Transverse colon (tissue), 4 donors: ENCODE measurements at regions not wholly inside any gene's neighbourhood (a gene's known extent, or its start where the extent isn't known, plus 50 kb on each side); places are given as distances from the start of the nearest gene placed in this dataset.

Experiments used
- DNase-seq: peaks from one replicate; pipeline ENCODE4 v3.0.0-alpha.2; 2019
- H3K27ac ChIP-seq, 4 donors: fragments of 200-600 bp; sonication (generic); 2 replicates each; pipeline ENCODE4 v1.5.1; 2016 to 2018; ENCODE audit warnings: inconsistent platforms in 4 of 4
- H3K27me3 ChIP-seq: fragments of 200-600 bp; sonication (generic); 2 replicates; pipeline ENCODE4 v1.5.1; 2017; ENCODE audit warnings: inconsistent platforms
- H3K36me3 ChIP-seq, 4 donors: fragments of 200-600 bp; sonication (generic); 2 replicates each; pipeline ENCODE4 v1.5.1; 2017 to 2019; ENCODE audit warnings: inconsistent platforms in 4 of 4
- H3K4me1 ChIP-seq, 4 donors: fragments of 200-600 bp; sonication (generic); 2 replicates each; pipeline ENCODE4 v1.5.1; 2017 to 2020; ENCODE audit warnings: inconsistent platforms in 4 of 4
- H3K4me3 ChIP-seq, 4 donors: fragments of 200-600 bp; sonication (generic); 1 replicate in 1 of 4; 2 replicates in 3 of 4; pipeline versions ENCODE4 v1.5.1 to v1.6.1; 2017 to 2019; ENCODE audit warnings: inconsistent platforms in 4 of 4
- H3K9me3 ChIP-seq, 2 donors: fragments of 200-600 bp; sonication (generic); 2 replicates each; pipeline ENCODE4 v1.5.1; 2017 to 2019; ENCODE audit warnings: inconsistent platforms in 2 of 2
- EP300 ChIP-seq: sonication (generic); formaldehyde crosslinking; IDR thresholded peaks from one replicate; pipeline ENCODE4 v1.6.1; 2017; ENCODE audit warnings: antibody characterized with exemption, low read depth
- POLR2A ChIP-seq: fragments of 450-650 bp; IDR thresholded peaks from one replicate; pipeline ENCODE4 v1.6.1; 2016; ENCODE audit warnings: antibody characterized with exemption, mild to moderate bottlenecking, moderate library complexity
- POLR2AphosphoS5 ChIP-seq, 3 donors: sonication (generic); formaldehyde crosslinking; IDR thresholded peaks; one replicate each; pipeline ENCODE4 v1.6.1; 2016; ENCODE audit warnings: antibody characterized with exemption in 3 of 3
- WGBS, 2 donors: methylation state at CpG; one replicate each; pipeline ENCODE4 v1.1.5; 2018; ENCODE audit warnings: low coverage in 1 of 2; 5-methylcytosine and 5-hydroxymethylcytosine counted together
- in situ Hi-C, 4 donors: fragments of 200-750 bp; cut with MboI; loops; one replicate each; pipeline versions ENCODE4 v1.15.0 to v1.15.1; 2017; ENCODE audit warnings: low sequenced_read_pairs in 3 of 4, low pct_ligation_motif_present in 1 of 4, low pct_unique_long_range_greater_than_20kb in 1 of 4
- intact Hi-C: fragments of 100-400 bp; cut with DNase I; formaldehyde crosslinking; loops from one replicate; pipeline ENCODE4 v1.15.1; 2023; ENCODE audit warnings: low total_unique reads
- TF ChIP-seq, protein P1 (sequence below), 5 experiments: fragments of 200-600 bp in 3 of 5; fragments of 450-650 bp in 2 of 5; sonication (generic) in 3 of 5; IDR thresholded peaks; 1 replicate in 2 of 5; 2 replicates in 3 of 5; pipeline ENCODE4 v1.5.1; 2016 to 2017; ENCODE audit warnings: antibody characterized with exemption in 5 of 5, inconsistent platforms in 3 of 5, mild to moderate bottlenecking in 2 of 5, moderate library complexity in 1 of 5

DNA sequence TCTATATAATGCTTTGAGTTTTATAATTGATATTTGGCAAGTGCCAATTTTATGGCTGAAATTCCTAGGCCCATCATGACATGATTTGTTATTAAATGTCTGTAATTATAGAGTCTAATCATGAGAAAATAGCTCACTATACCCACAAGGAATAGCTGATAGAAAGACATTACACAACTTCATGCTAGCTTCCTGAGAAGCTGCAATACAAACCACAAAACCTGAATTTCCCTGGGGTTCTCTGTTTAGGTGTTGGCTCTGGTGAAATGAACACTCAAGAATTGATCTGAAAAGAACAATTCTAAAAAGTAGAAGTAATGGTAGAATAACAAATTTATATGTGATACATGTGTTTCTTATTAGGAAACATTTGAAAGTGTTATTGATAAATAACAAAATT lies 169.6 kb downstream of the GASK1B start:
- Histone ChIP-seq H3K36me3 (no peaks in the 10 kb centered on the region), H3K4me3 (no peak overlapping the region), H3K27ac (no peak overlapping the region), H3K4me1 (peaks cover 0 to 13% (median 3%) of the 10 kb centered on the region in 4 donors), H3K27me3 (no peaks in the 10 kb centered on the region), H3K9me3 (no peaks in the 10 kb centered on the region)
- intact Hi-C loops (no loop called here), in situ Hi-C loops (loop anchor here in 2 of 4 donors (10.0 to 25.0 kb wide), 2 partner anchors 162 to 634 kb away; no protein-coding TSS in a partner anchor)
- TF ChIP-seq EP300 (no peak), POLR2AphosphoS5 (IDR thresholded peaks at IDR 0.05) (no peak), POLR2A (no peak)
- TF ChIP-seq, protein P1, sequence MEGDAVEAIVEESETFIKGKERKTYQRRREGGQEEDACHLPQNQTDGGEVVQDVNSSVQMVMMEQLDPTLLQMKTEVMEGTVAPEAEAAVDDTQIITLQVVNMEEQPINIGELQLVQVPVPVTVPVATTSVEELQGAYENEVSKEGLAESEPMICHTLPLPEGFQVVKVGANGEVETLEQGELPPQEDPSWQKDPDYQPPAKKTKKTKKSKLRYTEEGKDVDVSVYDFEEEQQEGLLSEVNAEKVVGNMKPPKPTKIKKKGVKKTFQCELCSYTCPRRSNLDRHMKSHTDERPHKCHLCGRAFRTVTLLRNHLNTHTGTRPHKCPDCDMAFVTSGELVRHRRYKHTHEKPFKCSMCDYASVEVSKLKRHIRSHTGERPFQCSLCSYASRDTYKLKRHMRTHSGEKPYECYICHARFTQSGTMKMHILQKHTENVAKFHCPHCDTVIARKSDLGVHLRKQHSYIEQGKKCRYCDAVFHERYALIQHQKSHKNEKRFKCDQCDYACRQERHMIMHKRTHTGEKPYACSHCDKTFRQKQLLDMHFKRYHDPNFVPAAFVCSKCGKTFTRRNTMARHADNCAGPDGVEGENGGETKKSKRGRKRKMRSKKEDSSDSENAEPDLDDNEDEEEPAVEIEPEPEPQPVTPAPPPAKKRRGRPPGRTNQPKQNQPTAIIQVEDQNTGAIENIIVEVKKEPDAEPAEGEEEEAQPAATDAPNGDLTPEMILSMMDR (IDR thresholded peaks at IDR 0.05) = no peak
- no peak for DNase-seq

DNA sequence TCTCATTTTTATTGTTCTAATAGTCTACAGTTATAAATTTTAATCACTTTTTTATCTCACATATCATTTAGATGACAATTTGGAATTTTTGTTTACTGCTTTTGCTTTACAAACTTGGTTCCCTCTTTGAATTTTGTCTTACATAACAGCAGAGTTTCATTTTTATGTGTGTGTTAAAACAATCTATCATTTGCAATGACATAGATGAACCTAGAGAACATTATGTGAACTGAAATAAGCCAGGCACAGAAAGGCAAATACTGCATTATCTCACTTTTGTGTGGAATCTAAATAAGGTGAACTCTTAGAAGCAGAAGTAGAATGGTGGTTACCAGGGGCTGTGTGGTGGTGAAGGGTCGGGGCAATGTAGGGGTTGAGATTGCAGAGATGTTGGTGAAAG lies 170.7 kb downstream of the GASK1B start:
- no peaks in the 10 kb centered on the region for H3K9me3 ChIP-seq
- H3K27me3 ChIP-seq = no peaks in the 10 kb centered on the region
- H3K4me3 ChIP-seq = no peak overlapping the region
- H3K27ac ChIP-seq = no peak overlapping the region
- H3K4me1 ChIP-seq = peaks cover 0 to 13% (median 3%) of the 10 kb centered on the region in 4 donors
- TF ChIP-seq, protein P1 (IDR thresholded peaks at IDR 0.05) = no peak
- peak in 1 of 3 donors; percentile 30 for TF ChIP-seq POLR2AphosphoS5 (IDR thresholded peaks at IDR 0.05)
- TF ChIP-seq EP300 = no peak
- no peak for TF ChIP-seq POLR2A
- intact Hi-C loops (no loop called here), in situ Hi-C loops (loop anchor here in 2 of 4 donors (10.0 to 25.0 kb wide), 2 partner anchors 163 to 635 kb away; no protein-coding TSS in a partner anchor)
- H3K36me3 ChIP-seq = no peaks in the 10 kb centered on the region
- no peak for DNase-seq
- WGBS, 2 donors = 58 to 60% methylated on average over 1 of the region's 1 CpG

DNA sequence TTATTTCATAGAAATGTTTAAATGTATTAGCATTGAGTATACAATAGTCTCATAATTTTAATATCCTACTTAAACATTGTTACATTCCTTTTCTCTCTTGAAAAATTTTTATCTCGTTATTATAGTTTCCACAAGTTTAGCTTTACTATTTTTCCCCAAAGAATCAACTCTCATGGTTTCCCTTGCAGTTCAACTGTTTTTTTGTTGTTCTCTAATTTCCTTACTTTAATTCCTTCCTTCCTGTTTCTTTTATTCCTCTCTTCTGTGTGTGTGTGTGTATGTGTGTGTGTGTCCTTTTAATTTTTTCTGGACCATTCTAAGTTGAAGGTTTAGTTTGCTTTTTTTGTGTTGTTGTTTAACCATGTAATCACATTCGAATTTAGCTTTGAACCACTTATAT lies 171.1 kb downstream of the GASK1B start:
- Histone ChIP-seq H3K4me3 (no peak overlapping the region), H3K36me3 (no peaks in the 10 kb centered on the region), H3K9me3 (no peaks in the 10 kb centered on the region), H3K4me1 (peaks cover 0 to 15% (median 3%) of the 10 kb centered on the region in 4 donors), H3K27ac (no peak overlapping the region), H3K27me3 (no peaks in the 10 kb centered on the region)
- intact Hi-C loops (no loop called here), in situ Hi-C loops (loop anchor here in 2 of 4 donors (10.0 to 25.0 kb wide), 2 partner anchors 163 to 636 kb away; no protein-coding TSS in a partner anchor)
- DNase-seq = no peak
- TF ChIP-seq EP300 = no peak
- no peak for TF ChIP-seq POLR2AphosphoS5 (IDR thresholded peaks at IDR 0.05)
- TF ChIP-seq, protein P1 (IDR thresholded peaks at IDR 0.05) = no peak
- no peak for TF ChIP-seq POLR2A
- WGBS, 2 donors = 57 to 63% methylated on average over 2 of the region's 2 CpGs

DNA sequence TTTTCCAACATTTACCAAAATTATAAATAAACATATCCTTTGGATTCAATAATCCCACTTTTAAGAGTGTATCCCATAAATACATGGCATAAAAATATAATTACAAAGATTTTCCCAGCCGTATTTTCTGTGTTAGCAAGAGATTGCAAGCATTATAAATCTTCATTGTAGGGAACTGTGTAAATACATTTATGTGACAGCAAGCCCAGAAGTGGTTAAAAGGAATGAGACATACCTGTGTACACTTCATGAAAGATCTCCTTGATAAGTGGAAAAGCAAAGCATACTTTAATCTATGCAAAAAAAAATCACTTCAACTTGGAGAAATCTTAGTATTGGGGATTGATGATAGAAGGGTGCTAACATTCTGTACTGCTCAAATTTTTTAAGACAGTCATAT lies 173.1 kb downstream of the GASK1B start:
- H3K9me3 ChIP-seq = no peaks in the 10 kb centered on the region
- no peak overlapping the region for H3K4me3 ChIP-seq
- H3K4me1 ChIP-seq = peaks cover 0 to 24% (median 2%) of the 10 kb centered on the region in 4 donors
- DNase-seq = no peak
- 36 to 41% methylated on average over 1 of the region's 1 CpG for WGBS, 2 donors
- H3K36me3 ChIP-seq = no peaks in the 10 kb centered on the region
- no peak for TF ChIP-seq POLR2A
- TF ChIP-seq POLR2AphosphoS5 (IDR thresholded peaks at IDR 0.05) = no peak
- no peak for TF ChIP-seq EP300
- TF ChIP-seq, protein P1 (IDR thresholded peaks at IDR 0.05) = no peak
- H3K27ac ChIP-seq = no peak overlapping the region
- H3K27me3 ChIP-seq = no peaks in the 10 kb centered on the region
- intact Hi-C loops (loop anchor here (10.0 kb wide), 1 partner anchor 255 kb away; no protein-coding TSS in a partner anchor), in situ Hi-C loops (loop anchor here in 3 of 4 donors (10.0 to 25.0 kb wide), 6 partner anchors 163 to 787 kb away; partner anchors contain the start of genes GASK1B (in 1 of the 3) and GRIA2 (in 1 of the 3))
